Ovary (tissue), 3 donors: ENCODE measurements at regions not wholly inside any gene's neighbourhood (a gene's known extent, or its start where the extent isn't known, plus 50 kb on each side); places are given as distances from the start of the nearest gene placed in this dataset.
"Not testable (repeated sequence)": the region's sequence is repeated elsewhere in the genome, so short reads cannot be mapped to it uniquely, and the experiment has no call there.

ENCODE experiments used
- CTCF ChIP-seq, 3 donors: fragments of 450-650 bp in 2 of 3; fragments of 200-600 bp in 1 of 3; IDR thresholded peaks; one replicate each; pipeline versions ENCODE4 v1.5.1 to v1.8.0; 2016 to 2022; ENCODE audit warnings: antibody characterized with exemption in 3 of 3, mild to moderate bottlenecking in 1 of 3
- POLR2A ChIP-seq: fragments of 450-650 bp; IDR thresholded peaks from one replicate; pipeline ENCODE4 v1.6.1; 2017; ENCODE audit warnings: antibody characterized with exemption, mild to moderate bottlenecking, moderate library complexity
- donor health status: DM: no; HTN: no; CAD: no.

GRCh38 chr15:84500165-84500889 lies 100.5 kb upstream of the ZSCAN2 start:
- TF ChIP-seq CTCF (IDR thresholded peaks at IDR 0.05); POLR2A: not testable (repeated sequence)
